C1 segment of cervical spinal cord (tissue), 14 donors: ENCODE measurements at regions not wholly inside any gene's neighbourhood (a gene's known extent, or its start where the extent isn't known, plus 50 kb on each side); places are given as distances from the start of the nearest gene placed in this dataset.

Experiments
- DNase-seq, 14 donors: peaks; one replicate each; lab custom pipeline; 2025; lab: John Stamatoyannopoulos, UW

GRCh38 chr17:13736916-13737315 is 135.2 kb upstream of the HS3ST3A1 start:
- DNase-seq = no peak

DNA sequence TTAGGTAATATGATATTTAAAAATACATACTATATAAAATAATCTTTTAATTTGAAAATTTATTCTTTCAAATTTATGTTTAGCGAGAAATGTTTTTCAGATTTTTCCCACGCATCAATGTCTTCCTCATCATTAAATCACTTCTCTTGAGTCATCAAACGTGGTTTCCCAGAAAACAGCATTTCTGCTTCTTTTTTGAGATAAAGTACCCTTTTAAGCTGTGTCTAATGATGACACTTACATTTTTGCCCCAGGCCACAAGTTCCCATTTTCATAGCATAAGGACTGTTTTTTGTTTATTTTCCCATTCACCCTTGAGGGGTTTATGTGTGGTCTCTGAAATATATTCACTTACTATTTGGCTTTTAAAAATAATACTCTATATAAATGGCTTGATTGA is 139.0 kb upstream of the HS3ST3A1 start:
- DNase-seq = no peak

- DNase-seq = no peak
These were observed 140.0 kb upstream of the HS3ST3A1 start for GRCh38 chr17:13741744-13742143.

DNA sequence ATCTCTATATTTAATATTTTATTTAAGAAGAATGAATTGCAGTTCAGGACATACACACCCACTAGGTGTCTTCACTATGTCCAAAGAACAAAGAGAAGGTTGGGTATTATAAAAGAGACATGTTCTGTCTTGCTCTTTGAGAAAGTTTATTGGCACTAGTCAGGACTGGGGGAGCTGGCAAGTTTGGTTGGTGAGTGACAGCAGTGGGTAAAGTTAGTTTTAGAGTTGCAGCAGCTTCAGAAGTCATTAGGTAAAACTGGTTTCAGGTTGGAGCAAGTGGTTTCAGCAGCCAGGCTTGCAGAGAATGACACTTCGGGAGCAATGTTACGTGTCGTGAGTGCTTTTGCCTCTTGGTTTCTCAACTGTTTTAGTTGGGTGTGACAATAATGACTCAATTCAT is 142.2 kb upstream of the HS3ST3A1 start:
- no peak for DNase-seq

DNA sequence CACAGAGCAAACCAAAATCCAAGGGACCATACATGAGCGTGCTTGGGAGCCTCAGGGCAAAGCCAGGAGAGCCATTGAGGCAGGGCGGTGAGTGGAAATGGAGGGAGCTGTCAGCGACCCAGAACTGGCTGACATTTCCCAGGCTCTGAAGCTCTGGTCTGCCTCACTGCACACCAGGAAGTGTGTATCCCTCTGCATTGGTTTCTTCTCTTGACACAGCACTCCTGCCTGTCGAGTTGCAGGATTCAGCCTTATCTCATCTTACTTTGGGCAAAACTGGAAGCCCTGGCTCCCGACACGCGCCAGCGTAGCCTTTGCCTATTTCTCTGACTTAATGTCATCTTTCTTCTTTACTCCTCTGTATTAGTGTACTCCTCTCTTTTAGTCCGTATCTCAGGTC is 144.7 kb upstream of the HS3ST3A1 start:
- DNase-seq = no peak

DNA sequence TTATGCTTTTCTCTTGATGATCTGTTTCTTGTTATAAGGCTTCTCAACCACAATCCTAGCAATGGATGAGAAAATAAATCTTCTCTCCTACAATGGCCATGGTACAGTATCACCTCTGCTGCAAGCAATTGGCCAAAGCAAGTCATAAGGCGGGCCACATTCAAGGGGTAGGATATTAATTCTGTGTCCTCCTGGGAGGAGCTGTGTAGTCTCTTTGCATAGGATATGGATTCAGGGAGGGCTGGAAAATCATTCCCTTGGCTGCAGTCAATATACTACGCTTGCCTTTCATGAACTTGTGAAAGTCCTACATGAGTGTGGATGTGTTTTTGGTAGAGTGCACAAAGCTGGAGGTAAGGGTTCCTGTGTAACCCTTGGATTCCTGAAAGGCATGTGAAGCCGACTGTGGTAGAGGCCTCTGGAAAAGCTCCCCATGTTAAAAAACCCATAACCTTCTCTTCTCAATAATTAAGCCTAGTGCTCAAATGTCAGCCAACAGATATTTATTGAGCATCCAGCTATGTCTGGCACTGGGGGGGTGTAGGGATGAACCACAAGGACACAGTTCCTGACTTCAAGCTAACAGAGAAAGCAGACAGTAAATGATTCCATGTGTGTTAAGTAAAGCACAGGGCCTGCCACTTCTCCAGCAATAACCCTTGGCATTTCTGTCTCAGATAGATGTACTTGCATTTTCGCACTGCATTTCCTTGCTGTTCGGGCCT is 147.6 kb upstream of the HS3ST3A1 start:
- DNase-seq = no peak

DNA sequence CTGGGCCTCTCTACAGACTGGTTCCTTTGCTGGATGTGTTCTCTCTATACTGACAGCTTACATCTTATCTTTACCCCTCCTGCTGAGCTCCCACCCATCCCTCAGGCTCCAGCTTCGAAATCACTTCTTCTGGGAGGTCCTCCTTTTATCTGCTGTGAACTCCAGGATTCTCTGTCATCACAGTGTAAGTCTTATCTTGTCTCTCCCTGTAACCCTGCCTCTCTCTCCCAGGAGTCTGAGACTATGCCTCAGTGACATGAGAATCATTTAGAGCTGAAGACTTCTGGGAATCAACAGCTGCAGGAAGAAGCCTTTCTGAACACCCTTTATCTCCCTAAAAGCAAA is 148.1 kb upstream of the HS3ST3A1 start:
- no peak for DNase-seq

DNA sequence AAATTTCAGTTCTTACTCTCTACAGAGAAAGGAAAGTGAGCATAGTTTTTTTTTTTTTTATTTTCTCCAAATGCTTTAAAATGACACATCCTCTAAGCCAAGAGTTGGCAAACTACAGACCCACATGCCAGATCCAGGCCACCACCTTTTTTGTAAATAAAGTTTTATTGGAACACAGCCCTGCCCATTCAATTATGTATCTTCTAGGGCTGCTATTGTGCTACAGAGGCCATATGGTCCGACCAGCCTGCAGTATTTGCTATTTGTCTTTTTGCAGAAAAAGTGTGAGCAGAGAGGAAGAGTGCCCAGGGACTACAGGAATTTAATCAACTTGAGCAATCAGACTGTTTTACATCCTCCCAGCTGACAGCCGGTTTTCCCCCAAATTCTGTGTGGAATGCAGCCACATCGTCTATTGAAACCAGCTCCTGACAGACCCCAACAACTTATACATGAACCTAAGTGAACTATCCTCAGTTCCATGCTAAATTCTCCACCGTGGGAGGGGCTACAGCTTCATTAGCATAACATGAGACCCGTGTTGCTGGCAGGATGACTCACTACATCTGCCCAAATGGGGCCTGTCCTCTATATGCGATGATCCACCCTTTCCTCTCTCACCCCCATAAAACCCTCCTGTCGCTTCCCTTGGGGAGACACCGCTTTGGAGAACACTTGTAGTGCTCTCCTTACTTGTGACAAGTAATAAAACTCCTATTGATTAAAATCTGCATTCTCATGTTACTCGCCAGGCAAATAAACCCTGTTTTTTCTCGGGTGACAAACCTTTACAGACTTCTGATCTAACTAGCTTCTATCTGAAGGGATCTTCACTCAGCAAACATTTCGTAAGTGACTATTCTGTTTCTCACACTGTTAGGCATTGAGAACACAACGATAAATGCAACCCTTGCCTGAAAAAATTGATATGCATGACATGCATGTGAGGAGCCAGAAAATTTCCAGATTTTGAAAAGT is 149.4 kb upstream of the HS3ST3A1 start:
- no peak for DNase-seq

GRCh38 chr17:13753154-13753553 is 151.4 kb upstream of the HS3ST3A1 start:
- no peak for DNase-seq

DNA sequence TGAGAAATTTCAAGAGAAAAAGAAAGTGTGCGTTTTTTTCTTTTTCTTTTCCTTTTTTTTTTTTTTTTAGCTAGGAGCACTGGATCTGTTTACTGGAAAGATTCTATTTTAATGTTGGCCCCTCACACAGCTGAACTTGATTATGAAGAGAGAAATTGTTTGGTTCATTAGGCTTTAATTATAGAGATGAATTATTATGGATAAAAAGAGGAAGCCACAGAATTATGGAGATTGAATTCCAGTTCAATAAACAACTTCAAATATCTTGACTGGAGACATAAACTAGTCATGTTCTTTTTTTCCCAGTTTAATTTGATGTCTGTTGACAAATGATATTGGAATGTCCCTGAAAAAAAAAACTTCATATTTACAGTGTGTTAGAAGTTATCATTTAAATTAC is 152.0 kb upstream of the HS3ST3A1 start:
- DNase-seq = no peak

DNA sequence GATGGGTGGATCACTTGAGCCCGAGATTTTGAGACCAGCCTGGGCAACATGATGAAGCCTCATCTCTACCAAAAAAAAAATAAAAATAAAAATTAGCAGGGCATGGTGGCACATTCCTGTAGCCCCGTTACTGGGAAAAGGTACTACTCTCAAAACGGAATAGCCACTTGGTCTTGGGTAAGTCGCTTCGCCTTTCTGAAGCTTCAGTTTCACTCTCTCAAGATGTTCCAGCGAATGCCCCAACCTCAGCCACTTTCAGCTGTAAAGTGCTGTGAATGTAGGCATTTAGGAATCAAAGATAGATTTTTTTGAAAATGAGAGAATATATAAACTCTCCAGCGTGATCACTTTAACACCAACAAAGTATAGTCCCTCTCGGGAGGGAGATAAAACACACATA is 154.1 kb upstream of the HS3ST3A1 start:
- no peak for DNase-seq

GRCh38 chr17:13756763-13757162 is 155.0 kb upstream of the HS3ST3A1 start:
- no peak for DNase-seq

DNA sequence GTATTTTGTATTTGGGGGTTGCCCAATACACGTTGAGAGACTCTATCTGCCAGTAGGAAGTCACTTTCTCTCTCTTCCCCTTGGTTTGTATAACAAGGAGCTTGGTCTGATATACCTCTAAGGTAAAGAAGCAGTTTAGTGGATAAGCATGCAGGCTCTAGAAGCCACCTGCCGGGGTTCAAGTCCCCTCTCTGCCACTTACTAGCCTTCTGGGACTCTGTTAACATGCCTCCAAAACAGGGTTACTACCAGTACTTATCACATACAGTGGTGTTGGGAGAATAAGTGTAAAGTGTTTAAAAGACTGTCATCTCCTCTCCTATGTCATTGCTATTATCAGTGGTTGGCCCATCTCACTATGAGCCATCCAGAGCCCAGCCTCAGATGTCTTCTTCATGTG is 156.1 kb upstream of the HS3ST3A1 start:
- no peak for DNase-seq

- DNase-seq = no peak
These were observed 158.0 kb upstream of the HS3ST3A1 start for GRCh38 chr17:13759518-13760335.

DNA sequence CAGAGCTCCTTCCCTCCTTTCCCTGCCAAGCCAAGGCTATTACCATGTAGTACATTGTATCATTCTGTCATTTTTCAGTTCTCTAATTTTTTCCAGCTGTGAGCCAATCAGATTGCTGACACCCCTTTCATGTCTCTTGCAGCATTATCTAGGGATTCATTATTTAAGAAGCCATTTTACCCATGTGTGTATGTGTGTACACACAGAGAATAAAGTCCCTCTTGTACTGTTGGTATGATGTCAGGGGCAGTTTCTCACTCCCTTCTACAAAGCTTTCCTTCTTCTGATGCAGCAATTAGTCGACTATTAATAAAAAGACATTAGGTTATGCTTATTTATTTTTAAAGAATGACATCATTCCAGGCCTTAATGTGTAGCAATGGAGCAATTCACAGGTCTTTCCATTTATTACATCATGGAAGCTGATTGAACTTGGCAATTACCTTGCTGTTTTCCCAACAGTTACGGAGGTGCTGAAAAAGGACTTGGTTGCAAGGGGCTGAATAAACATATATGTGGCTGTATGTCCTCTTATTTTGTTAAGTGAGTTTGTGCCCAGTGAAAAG is 159.4 kb upstream of the HS3ST3A1 start:
- no peak for DNase-seq

DNA sequence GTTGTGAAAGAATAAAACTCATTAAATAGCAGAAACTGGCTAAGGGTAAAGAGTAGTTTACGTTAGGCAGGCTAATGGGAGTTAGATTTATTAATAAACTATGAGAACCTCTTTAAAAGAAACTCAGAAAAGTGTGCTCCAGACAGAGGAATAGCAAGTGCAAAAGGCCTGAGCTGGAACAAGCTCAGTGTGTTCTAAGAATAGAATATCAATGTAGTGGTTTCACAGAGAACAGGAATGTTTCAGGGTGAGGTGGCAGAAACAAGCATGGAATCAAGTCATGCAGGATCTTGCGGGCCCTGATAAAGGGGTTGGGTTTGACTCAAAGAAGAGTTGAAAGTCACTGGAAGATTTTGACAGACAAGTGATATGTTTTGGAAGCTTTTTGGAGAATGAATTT is 164.0 kb upstream of the HS3ST3A1 start:
- DNase-seq = no peak

DNA sequence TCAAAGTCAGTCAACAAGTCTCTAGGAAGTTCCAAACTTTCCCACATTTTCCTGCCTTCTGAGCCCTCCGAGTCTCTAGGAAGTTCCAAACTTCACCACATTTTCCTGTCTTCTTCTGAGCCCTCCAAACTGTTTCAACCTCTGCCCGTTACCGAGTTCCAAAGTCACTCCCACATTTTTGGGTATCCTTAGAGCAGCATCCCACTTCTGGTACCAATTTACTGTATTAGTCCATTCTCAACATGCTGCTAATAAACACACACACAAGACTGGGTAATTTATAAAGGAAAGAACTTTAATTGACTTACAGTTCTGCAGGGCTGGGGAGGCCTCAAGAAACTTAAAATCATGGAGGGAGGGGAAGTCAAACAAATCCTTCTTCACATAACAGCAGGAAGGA is 169.0 kb upstream of the HS3ST3A1 start:
- no peak for DNase-seq

DNA sequence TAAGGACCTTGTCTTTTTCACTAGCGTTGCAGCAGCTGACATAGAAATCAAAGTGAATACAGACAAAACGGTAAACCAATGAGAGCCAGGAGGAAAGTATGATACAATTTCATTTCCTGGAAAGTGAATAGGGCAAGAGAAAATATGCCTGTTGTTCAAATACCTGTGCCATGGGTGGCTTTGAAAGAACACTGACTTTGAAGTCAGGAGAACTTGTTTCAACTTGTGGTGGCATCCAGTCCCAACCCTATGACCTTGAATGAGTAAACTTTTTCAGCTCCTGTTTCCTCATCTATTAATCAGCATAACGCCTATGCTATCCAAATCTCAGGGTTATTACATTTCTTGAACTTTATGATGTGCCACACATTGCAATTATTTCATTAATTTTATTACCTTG is 173.7 kb upstream of the HS3ST3A1 start:
- no peak for DNase-seq

DNA sequence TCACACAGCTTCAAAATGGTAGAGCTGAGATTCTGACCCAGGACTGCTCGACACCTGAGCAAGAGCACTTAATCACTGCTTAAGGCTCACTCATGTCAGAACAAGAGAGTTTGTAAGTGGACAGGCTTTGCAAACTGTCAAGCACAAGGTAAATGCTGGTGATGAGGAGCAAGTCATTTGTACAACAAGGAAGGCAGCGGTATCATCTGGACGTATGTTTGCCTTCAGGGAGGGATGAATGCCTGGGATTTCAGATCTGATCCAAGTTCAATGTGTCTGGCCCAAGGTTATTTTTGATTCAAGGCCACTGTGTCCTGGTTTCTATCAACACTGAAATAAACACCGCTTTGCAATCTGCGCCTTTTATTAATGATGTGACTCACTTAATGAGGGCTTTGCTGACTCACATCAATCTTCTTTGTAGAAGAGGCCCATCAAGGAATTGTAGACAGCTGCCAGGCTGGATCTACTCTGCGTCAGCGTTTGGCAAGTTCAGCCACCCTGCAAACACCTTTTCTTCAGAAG is 174.4 kb upstream of the HS3ST3A1 start:
- DNase-seq = no peak

DNA sequence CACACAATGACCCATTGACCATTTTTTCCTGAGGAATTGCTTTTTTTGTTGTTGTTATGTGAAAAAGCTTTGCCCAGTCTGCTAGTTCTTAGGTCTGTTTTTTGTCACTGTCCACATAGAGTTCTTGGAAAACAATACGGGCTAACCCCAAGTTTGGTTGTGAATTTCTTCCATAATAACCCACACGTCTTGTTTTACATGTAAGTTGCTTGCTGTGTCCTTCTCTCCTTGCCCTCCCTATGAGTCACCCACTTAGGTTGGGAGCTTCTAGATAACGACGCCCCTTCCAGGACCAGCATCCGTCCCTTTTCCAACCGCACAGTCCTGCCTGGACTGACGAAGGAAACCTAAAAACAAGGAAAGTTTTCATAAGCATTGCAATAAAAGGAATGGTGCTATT is 175.3 kb upstream of the HS3ST3A1 start:
- no peak for DNase-seq

DNA sequence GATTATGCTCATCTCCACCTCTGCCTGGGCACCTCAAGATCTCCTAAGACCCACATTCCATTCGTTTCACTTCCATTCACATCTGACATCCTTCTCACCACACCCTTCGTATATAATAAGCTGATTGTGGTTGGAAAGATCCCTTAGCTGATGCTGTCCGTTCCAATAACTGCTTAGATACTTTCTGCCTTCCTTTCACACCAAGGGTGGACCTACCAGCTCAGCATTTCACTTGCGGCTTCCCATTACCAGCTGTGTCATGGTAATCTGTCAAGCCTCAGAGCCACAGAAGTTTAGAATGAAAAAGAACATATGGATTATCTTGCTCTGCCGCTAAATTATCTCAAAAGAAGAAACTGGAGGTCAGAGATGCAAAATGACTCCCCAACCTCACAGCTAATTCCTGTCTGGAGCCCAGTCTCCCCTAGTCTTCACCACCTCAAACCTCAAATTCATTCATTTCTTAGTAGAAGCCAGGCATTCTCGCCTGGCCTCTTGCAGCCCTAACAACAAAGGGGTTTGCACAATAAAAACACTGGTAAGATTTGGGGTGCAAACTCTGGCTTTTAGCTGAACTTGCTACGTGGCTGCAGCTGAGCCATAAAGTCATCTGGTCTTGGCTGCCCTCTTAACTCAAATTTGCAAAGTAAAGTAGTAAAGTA is 182.8 kb upstream of the HS3ST3A1 start:
- no peak for DNase-seq
